ENCODE measurements at regions not wholly inside any gene's neighbourhood (a gene's known extent, or its start where the extent isn't known, plus 50 kb on each side); places are given as distances from the start of the nearest gene placed in this dataset.
"Not testable (repeated sequence)": the region's sequence is repeated elsewhere in the genome, so short reads cannot be mapped to it uniquely, and the experiment has no call there.

- CTCF ChIA-PET, result no interaction called here
Observed at GRCh38 chr7:46916581-46916980, 665.3 kb downstream of the TNS3 start.

GRCh38 chr7:46912692-46913091 is 669.2 kb downstream of the TNS3 start:
- no peaks in the 10 kb centered on the region for H3K36me3 Mint-ChIP-seq
- no peak for ATAC-seq (replicated peaks in 1 of 4)
- Histone ChIP-seq H3K4me3 (ENCODE audit: control insufficient read depth in 1 of 2, extremely low read depth in 1 of 2, low read length in 1 of 2) (no peak overlapping the region), H3K9me3 (no peaks in the 10 kb centered on the region), H3K27ac (ENCODE audit: low read length) (no peak overlapping the region), H3K27me3 (replicated peaks in 1 of 2; ENCODE audit: control insufficient read depth in 2 of 2, extremely low read depth in 1 of 2, insufficient read depth in 2 of 2, low read length in 1 of 2) (no peaks in the 10 kb centered on the region), H3K36me3 (ENCODE audit: control insufficient read depth in 2 of 2, extremely low read depth in 1 of 2, insufficient read depth in 1 of 2, low read length in 1 of 2) (no peaks in the 10 kb centered on the region), H3K4me1 (ENCODE audit: control insufficient read depth in 1 of 2, extremely low read depth in 1 of 2, insufficient read depth in 2 of 2, low read length in 2 of 2) (no peaks in the 10 kb centered on the region)
- CTCF ChIA-PET, result no interaction called here
- no peaks in the 10 kb centered on the region for H3K4me1 Mint-ChIP-seq
- POLR2A ChIA-PET, result no interaction called here
- no peaks in the 10 kb centered on the region for H3K27me3 Mint-ChIP-seq
- no peak overlapping the region for H3K4me3 Mint-ChIP-seq
- no CpG with 5 or more reads among the region's 2 CpGs for WGBS (ENCODE audit: insufficient coverage)
- peaks cover 4 to 31% (median 19%) of the 10 kb centered on the region in 3 donors for H3K9me3 Mint-ChIP-seq
- no peak overlapping the region for H3K27ac Mint-ChIP-seq
- no peak for DNase-seq

More at GRCh38 chr7:46916581-46916980, 665.3 kb downstream of the TNS3 start:
- no peaks in the 10 kb centered on the region for H3K36me3 ChIP-seq (ENCODE audit: control insufficient read depth in 2 of 2, extremely low read depth in 1 of 2, insufficient read depth in 1 of 2, low read length in 1 of 2)
- H3K36me3 Mint-ChIP-seq, result no peaks in the 10 kb centered on the region
- no peaks in the 10 kb centered on the region for H3K27me3 Mint-ChIP-seq
- no CpG with 5 or more reads among the region's 2 CpGs for WGBS (ENCODE audit: insufficient coverage)
- no peaks in the 10 kb centered on the region for H3K4me1 Mint-ChIP-seq
- no peak overlapping the region for H3K4me3 Mint-ChIP-seq
- H3K9me3 ChIP-seq, result no peaks in the 10 kb centered on the region
- peaks cover 3 to 17% (median 5%) of the 10 kb centered on the region in 3 donors for H3K9me3 Mint-ChIP-seq
- no peak overlapping the region for H3K4me3 ChIP-seq (ENCODE audit: control insufficient read depth in 1 of 2, extremely low read depth in 1 of 2, low read length in 1 of 2)
- no peaks in the 10 kb centered on the region for H3K4me1 ChIP-seq (ENCODE audit: control insufficient read depth in 1 of 2, extremely low read depth in 1 of 2, insufficient read depth in 2 of 2, low read length in 2 of 2)
- no peak overlapping the region for H3K27ac Mint-ChIP-seq
- no peaks in the 10 kb centered on the region for H3K27me3 ChIP-seq (replicated peaks in 1 of 2; ENCODE audit: control insufficient read depth in 2 of 2, extremely low read depth in 1 of 2, insufficient read depth in 2 of 2, low read length in 1 of 2)
- ATAC-seq (replicated peaks in 1 of 4) (no peak), DNase-seq (no peak)
- POLR2A ChIA-PET, result no interaction called here
- no peak overlapping the region for H3K27ac ChIP-seq (ENCODE audit: low read length)

GRCh38 chr7:46909601-46910051 is 672.3 kb downstream of the TNS3 start:
- Mint-ChIP-seq H3K9me3 (peaks cover 8 to 24% (median 18%) of the 10 kb centered on the region in 3 donors), H3K4me1 (no peaks in the 10 kb centered on the region), H3K4me3 (no peak overlapping the region), H3K27me3 (no peaks in the 10 kb centered on the region), H3K27ac (no peak overlapping the region), H3K36me3 (no peaks in the 10 kb centered on the region)
- ATAC-seq (replicated peaks in 1 of 4) (no peak), DNase-seq (no peak)
- Histone ChIP-seq H3K27me3 (replicated peaks in 1 of 2; ENCODE audit: control insufficient read depth in 2 of 2, extremely low read depth in 1 of 2, insufficient read depth in 2 of 2, low read length in 1 of 2) (no peaks in the 10 kb centered on the region), H3K4me1 (ENCODE audit: control insufficient read depth in 1 of 2, extremely low read depth in 1 of 2, insufficient read depth in 2 of 2, low read length in 2 of 2) (no peaks in the 10 kb centered on the region), H3K36me3 (ENCODE audit: control insufficient read depth in 2 of 2, extremely low read depth in 1 of 2, insufficient read depth in 1 of 2, low read length in 1 of 2) (no peaks in the 10 kb centered on the region), H3K4me3 (ENCODE audit: control insufficient read depth in 1 of 2, extremely low read depth in 1 of 2, low read length in 1 of 2) (no peak overlapping the region), H3K9me3 (no peaks in the 10 kb centered on the region), H3K27ac (ENCODE audit: low read length) (no peak overlapping the region)
- CTCF ChIA-PET, result interaction anchor here in 1 of 2 donors (0.6 kb wide), 1 partner anchor 21 kb away, joined by 5 read pairs; no protein-coding TSS in a partner anchor
- POLR2A ChIA-PET, result no interaction called here
- WGBS (ENCODE audit: insufficient coverage), result 88% methylated on average over 1 of the region's 7 CpGs

GRCh38 chr7:46908770-46909169 is 673.1 kb downstream of the TNS3 start:
- Histone ChIP-seq H3K4me1 (ENCODE audit: control insufficient read depth in 1 of 2, extremely low read depth in 1 of 2, insufficient read depth in 2 of 2, low read length in 2 of 2) (no peaks in the 10 kb centered on the region), H3K27ac (ENCODE audit: low read length) (no peak overlapping the region), H3K4me3 (ENCODE audit: control insufficient read depth in 1 of 2, extremely low read depth in 1 of 2, low read length in 1 of 2) (no peak overlapping the region), H3K9me3 (no peaks in the 10 kb centered on the region), H3K27me3 (replicated peaks in 1 of 2; ENCODE audit: control insufficient read depth in 2 of 2, extremely low read depth in 1 of 2, insufficient read depth in 2 of 2, low read length in 1 of 2) (no peaks in the 10 kb centered on the region), H3K36me3 (ENCODE audit: control insufficient read depth in 2 of 2, extremely low read depth in 1 of 2, insufficient read depth in 1 of 2, low read length in 1 of 2) (no peaks in the 10 kb centered on the region)
- H3K4me3 Mint-ChIP-seq, result no peak overlapping the region
- POLR2A ChIA-PET, result no interaction called here
- no peaks in the 10 kb centered on the region for H3K4me1 Mint-ChIP-seq
- no peaks in the 10 kb centered on the region for H3K27me3 Mint-ChIP-seq
- CTCF ChIA-PET, result interaction anchor here in 1 of 2 donors (0.6 kb wide), 1 partner anchor 22 kb away, joined by 5 read pairs; no protein-coding TSS in a partner anchor
- H3K36me3 Mint-ChIP-seq, result no peaks in the 10 kb centered on the region
- ATAC-seq (replicated peaks in 1 of 4), result no peak
- WGBS (ENCODE audit: insufficient coverage), result no CpG with 5 or more reads among the region's 1 CpG
- no peak overlapping the region for H3K27ac Mint-ChIP-seq
- no peak for DNase-seq
- peaks cover 8 to 24% (median 16%) of the 10 kb centered on the region in 3 donors for H3K9me3 Mint-ChIP-seq

- not testable (repeated sequence) for H3K27me3 Mint-ChIP-seq
Observed at GRCh38 chr7:46904523-46904922, 677.4 kb downstream of the TNS3 start.

GRCh38 chr7:46902463-46902862 is 679.4 kb downstream of the TNS3 start:
- H3K36me3 ChIP-seq (ENCODE audit: control insufficient read depth in 2 of 2, extremely low read depth in 1 of 2, insufficient read depth in 1 of 2, low read length in 1 of 2), result no peaks in the 10 kb centered on the region

More at GRCh38 chr7:46904523-46904922, 677.4 kb downstream of the TNS3 start:
- H3K4me1 ChIP-seq (ENCODE audit: control insufficient read depth in 1 of 2, extremely low read depth in 1 of 2, insufficient read depth in 2 of 2, low read length in 2 of 2); DNase-seq; ATAC-seq (replicated peaks in 1 of 4); H3K27ac Mint-ChIP-seq; H3K4me3 Mint-ChIP-seq; CTCF ChIA-PET; H3K4me1 Mint-ChIP-seq; H3K36me3 ChIP-seq (ENCODE audit: control insufficient read depth in 2 of 2, extremely low read depth in 1 of 2, insufficient read depth in 1 of 2, low read length in 1 of 2); H3K4me3 ChIP-seq (ENCODE audit: control insufficient read depth in 1 of 2, extremely low read depth in 1 of 2, low read length in 1 of 2); H3K36me3 Mint-ChIP-seq; H3K27ac ChIP-seq (ENCODE audit: low read length); POLR2A ChIA-PET; H3K27me3 ChIP-seq (replicated peaks in 1 of 2; ENCODE audit: control insufficient read depth in 2 of 2, extremely low read depth in 1 of 2, insufficient read depth in 2 of 2, low read length in 1 of 2); H3K9me3 ChIP-seq: not testable (repeated sequence)
- no CpG with 5 or more reads among the region's 1 CpG for WGBS (ENCODE audit: insufficient coverage)
- H3K9me3 Mint-ChIP-seq, result peaks cover 8 to 24% (median 11%) of the 10 kb centered on the region in 3 donors

More at GRCh38 chr7:46902463-46902862, 679.4 kb downstream of the TNS3 start:
- no peak for DNase-seq
- Mint-ChIP-seq H3K36me3 (no peaks in the 10 kb centered on the region), H3K4me1 (no peaks in the 10 kb centered on the region), H3K9me3 (peaks cover 8 to 14% (median 8%) of the 10 kb centered on the region in 3 donors), H3K4me3 (no peak overlapping the region), H3K27me3 (no peaks in the 10 kb centered on the region), H3K27ac (no peak overlapping the region)
- no peak for ATAC-seq (replicated peaks in 1 of 4)
- Histone ChIP-seq H3K27me3 (replicated peaks in 1 of 2; ENCODE audit: control insufficient read depth in 2 of 2, extremely low read depth in 1 of 2, insufficient read depth in 2 of 2, low read length in 1 of 2) (no peaks in the 10 kb centered on the region), H3K4me3 (ENCODE audit: control insufficient read depth in 1 of 2, extremely low read depth in 1 of 2, low read length in 1 of 2) (no peak overlapping the region), H3K9me3 (no peaks in the 10 kb centered on the region), H3K4me1 (ENCODE audit: control insufficient read depth in 1 of 2, extremely low read depth in 1 of 2, insufficient read depth in 2 of 2, low read length in 2 of 2) (no peaks in the 10 kb centered on the region), H3K27ac (ENCODE audit: low read length) (no peak overlapping the region)
- ChIA-PET POLR2A (no interaction called here), CTCF (no interaction called here)
- no CpG with 5 or more reads among the region's 2 CpGs for WGBS (ENCODE audit: insufficient coverage)

Measured in T-cell (primary cell).